OCI-LY3 (cell line): ENCODE measurements at regions not wholly inside any gene's neighbourhood (a gene's known extent, or its start where the extent isn't known, plus 50 kb on each side); places are given as distances from the start of the nearest gene placed in this dataset.

Experiments
- CTCF ChIP-seq: fragments of 200-600, 300-600 bp; sonication (generic); IDR thresholded peaks from 2 replicates; pipeline ENCODE4 v1.5.1; 2014; ENCODE audit warnings: antibody characterized with exemption, low read length, low read depth
- EZH2phosphoT487 ChIP-seq: fragments of 200-600 bp; shearing (Covaris generic); IDR thresholded peaks from 2 replicates; pipeline ENCODE4 v1.6.1; 2018; ENCODE audit warnings: antibody characterized with exemption, mixed run types, low read depth

DNA sequence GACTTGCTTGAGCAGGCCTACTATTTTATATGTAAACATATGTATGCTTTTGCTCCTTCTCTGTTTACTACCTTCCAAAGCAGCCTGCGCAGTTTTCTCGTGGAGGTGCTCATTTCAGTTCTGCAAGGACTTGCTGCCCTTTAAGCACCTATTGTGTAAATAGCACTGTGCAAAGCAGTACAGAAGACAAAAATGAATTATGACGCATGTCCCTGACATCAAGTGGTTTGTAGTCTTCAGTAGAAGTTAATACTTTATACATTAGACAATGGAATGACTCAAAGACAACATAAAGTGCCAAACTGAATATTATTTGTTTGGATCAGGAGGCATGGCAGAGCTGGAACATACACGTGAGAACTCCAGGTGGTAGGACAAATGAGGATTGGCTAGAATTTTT, 611.7 kb downstream of the LMO4 start:
- no peak for TF ChIP-seq CTCF
- no peak for TF ChIP-seq EZH2phosphoT487
